ENCODE measurements at regions not wholly inside any gene's neighbourhood (a gene's known extent, or its start where the extent isn't known, plus 50 kb on each side); places are given as distances from the start of the nearest gene placed in this dataset.

GRCh38 chr14:82536566-82536965 is 1002.9 kb upstream of the SEL1L start:
- TF ChIP-seq CTCF (IDR thresholded peaks at IDR 0.05) (no peak), POLR2A (IDR thresholded peaks at IDR 0.05) (no peak)
